ENCODE measurements at regions not wholly inside any gene's neighbourhood (a gene's known extent, or its start where the extent isn't known, plus 50 kb on each side); places are given as distances from the start of the nearest gene placed in this dataset.

GRCh38 chrX:136975684-136976470 is 57.9 kb downstream of the GPR101 start:
- TF ChIP-seq CTCF (IDR thresholded peaks at IDR 0.05) (no peak), POLR2A (IDR thresholded peaks at IDR 0.05) (no peak), EP300 (IDR thresholded peaks at IDR 0.05) (no peak)
